T-helper 17 cell (primary cell): ENCODE measurements at regions not wholly inside any gene's neighbourhood (a gene's known extent, or its start where the extent isn't known, plus 50 kb on each side); places are given as distances from the start of the nearest gene placed in this dataset.
"Not testable (repeated sequence)": the region's sequence is repeated elsewhere in the genome, so short reads cannot be mapped to it uniquely, and the experiment has no call there.

Experiments
- ATAC-seq: fragments of 150-1000 bp; cut with Tn5 transposase; 2 replicates; pipeline ENCODE4 v1.10.0; 2021; ENCODE audit warnings: mild to moderate bottlenecking, moderate library complexity
- DNase-seq, 3 donors: peaks; one replicate each; pipeline versions ENCODE4 v3.0.0 to v3.0.0-alpha.2; 2020 to 2021
- H3K9me3 ChIP-seq: one replicate; pipeline ENCODE4 v1.7.0; 2013; ENCODE audit warnings: low read length, mild to moderate bottlenecking; ENCODE audit not compliant: control insufficient read depth, poor library complexity, severe bottlenecking
- H3K27ac Mint-ChIP-seq: one replicate; pipeline ENCODE4 v1.8.0; 2022; ENCODE audit warnings: mild to moderate bottlenecking, moderate library complexity, mixed read lengths
- H3K27me3 Mint-ChIP-seq: one replicate; pipeline ENCODE4 v1.8.0; 2022; ENCODE audit warnings: mixed read lengths
- H3K36me3 Mint-ChIP-seq: one replicate; pipeline ENCODE4 v1.8.0; 2022; ENCODE audit warnings: low read depth, mixed read lengths
- H3K4me1 Mint-ChIP-seq: one replicate; pipeline ENCODE4 v1.8.0; 2022; ENCODE audit warnings: mild to moderate bottlenecking, mixed read lengths
- H3K4me3 Mint-ChIP-seq: one replicate; pipeline ENCODE4 v1.8.0; 2022; ENCODE audit warnings: mild to moderate bottlenecking, moderate library complexity, mixed read lengths

DNA sequence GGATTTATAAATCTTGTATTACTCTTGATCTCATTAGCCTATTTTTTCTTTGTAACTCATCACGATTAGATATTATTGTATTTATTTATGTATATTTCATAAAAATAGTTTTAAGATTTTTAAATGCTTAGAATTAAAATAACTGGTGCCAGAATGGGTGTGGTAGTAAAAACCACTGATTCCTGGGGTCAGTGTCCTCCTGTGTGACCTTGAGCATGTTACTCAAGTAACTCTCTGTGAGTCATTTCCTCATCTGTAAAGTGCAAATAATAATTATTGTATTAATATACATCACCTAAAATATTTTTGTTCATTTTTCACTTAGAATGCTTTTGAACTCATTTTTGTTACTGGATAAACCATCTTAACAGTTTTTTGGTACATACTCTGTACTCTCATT, 91.3 kb upstream of the TMEM229A start:
- DNase-seq (no peak), ATAC-seq (no peak)
- no peaks in the 10 kb centered on the region for H3K27me3 Mint-ChIP-seq
- H3K4me1 Mint-ChIP-seq, result no peaks in the 10 kb centered on the region
- no peak overlapping the region for H3K27ac Mint-ChIP-seq
- no peaks in the 10 kb centered on the region for H3K36me3 Mint-ChIP-seq
- no peaks in the 10 kb centered on the region for H3K9me3 ChIP-seq
- no peak overlapping the region for H3K4me3 Mint-ChIP-seq

DNA sequence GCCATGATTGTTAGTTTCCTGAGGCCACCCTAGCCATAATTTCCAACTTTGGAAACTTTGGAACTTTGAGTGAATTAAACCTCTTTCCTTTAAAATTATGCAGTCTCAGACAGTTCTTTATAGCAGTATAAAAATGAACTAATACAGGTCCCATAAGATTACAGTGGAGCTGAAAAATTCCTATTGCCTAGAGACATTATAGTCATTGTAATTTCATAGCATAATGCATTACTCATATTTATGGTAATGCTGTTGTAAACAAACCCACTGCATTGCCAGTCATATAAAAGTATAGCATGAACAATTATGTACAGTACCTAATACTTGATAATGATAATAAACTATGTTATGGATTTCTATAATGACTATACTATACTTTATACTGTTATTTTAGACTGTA, 88.0 kb upstream of the TMEM229A start:
- Mint-ChIP-seq H3K27me3 (no peaks in the 10 kb centered on the region), H3K4me3 (no peak overlapping the region), H3K27ac (no peak overlapping the region), H3K36me3 (no peaks in the 10 kb centered on the region), H3K4me1 (no peaks in the 10 kb centered on the region)
- H3K9me3 ChIP-seq, result no peaks in the 10 kb centered on the region
- ATAC-seq (no peak), DNase-seq (no peak)

DNA sequence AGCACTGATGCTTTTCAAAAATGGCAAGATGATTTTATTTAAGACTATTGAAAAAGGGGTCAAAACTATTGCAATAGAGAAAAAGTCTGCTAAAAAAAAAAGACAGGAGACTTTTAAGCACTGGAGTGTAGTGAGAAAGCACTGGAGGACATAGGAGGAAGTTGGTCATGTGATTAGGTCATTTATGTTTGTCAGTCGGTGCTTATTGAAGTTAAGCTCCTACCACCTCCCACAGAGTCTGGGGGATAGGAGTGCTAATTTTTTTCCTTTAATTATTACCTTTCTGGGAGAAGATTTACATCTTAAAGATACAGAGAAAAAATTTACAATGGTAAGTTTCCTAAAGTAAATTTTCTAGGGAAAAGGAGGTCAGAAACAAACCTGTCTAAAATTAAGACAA, 80.2 kb upstream of the TMEM229A start:
- H3K9me3 ChIP-seq, result no peaks in the 10 kb centered on the region
- Mint-ChIP-seq H3K4me1 (no peaks in the 10 kb centered on the region), H3K27ac (no peak overlapping the region), H3K4me3 (no peak overlapping the region), H3K36me3 (no peaks in the 10 kb centered on the region), H3K27me3 (no peaks in the 10 kb centered on the region)
- ATAC-seq (no peak), DNase-seq (no peak)

DNA sequence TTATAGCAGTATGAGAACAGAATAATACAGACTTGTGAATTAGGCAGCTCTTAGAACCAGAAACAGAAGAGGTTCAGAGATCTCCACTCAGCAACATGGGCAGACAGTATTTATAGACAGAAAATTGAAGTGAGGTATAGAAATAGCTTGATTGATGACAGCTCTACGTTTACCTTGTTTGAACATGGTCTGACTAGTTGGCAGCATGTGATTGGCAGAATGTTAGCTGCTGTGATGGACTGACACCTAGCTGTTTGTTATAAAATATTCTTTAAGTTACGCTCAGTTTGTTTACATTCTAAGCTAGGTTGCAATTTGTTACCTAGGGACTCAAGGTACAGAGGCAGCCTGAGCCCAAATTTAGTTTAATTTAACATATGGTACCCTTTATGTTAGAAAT, 73.7 kb upstream of the TMEM229A start:
- H3K27me3 Mint-ChIP-seq, result no peaks in the 10 kb centered on the region
- no peaks in the 10 kb centered on the region for H3K4me1 Mint-ChIP-seq
- no peaks in the 10 kb centered on the region for H3K9me3 ChIP-seq
- H3K27ac Mint-ChIP-seq, result no peak overlapping the region
- DNase-seq (no peak), ATAC-seq (no peak)
- H3K36me3 Mint-ChIP-seq, result no peaks in the 10 kb centered on the region
- H3K4me3 Mint-ChIP-seq, result no peak overlapping the region

DNA sequence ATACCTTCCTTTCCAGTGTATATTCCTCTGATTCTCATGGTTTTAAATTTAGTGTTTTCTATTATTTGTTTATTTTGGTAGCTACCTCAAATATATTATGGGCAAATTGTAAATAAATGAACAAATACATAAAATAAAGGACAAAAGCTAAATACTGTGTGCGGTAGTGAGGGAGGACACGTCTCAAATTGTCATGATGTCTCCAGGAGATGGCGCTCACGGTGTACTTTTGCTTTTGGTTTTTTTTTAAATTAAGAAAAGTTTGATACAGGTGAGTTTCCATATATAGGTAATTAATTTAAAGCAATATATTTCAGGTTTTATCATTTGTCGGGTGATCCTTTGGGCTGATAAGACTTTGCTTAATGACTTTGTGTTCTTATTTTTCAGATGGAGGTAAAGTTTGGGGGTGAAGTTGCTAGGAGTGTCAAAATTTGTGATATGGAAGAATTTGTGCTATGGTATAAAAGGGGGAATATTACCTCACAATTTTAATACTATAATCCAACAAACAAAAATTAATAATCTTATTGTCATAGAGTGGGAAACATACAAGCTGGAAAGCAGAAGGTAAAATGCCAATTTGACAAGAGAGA, 68.4 kb upstream of the TMEM229A start:
- ATAC-seq (no peak), DNase-seq (no peak)
- no peaks in the 10 kb centered on the region for H3K27me3 Mint-ChIP-seq
- H3K27ac Mint-ChIP-seq, result no peak overlapping the region
- no peaks in the 10 kb centered on the region for H3K36me3 Mint-ChIP-seq
- H3K4me1 Mint-ChIP-seq, result no peaks in the 10 kb centered on the region
- H3K4me3 Mint-ChIP-seq, result no peak overlapping the region
- no peaks in the 10 kb centered on the region for H3K9me3 ChIP-seq

DNA sequence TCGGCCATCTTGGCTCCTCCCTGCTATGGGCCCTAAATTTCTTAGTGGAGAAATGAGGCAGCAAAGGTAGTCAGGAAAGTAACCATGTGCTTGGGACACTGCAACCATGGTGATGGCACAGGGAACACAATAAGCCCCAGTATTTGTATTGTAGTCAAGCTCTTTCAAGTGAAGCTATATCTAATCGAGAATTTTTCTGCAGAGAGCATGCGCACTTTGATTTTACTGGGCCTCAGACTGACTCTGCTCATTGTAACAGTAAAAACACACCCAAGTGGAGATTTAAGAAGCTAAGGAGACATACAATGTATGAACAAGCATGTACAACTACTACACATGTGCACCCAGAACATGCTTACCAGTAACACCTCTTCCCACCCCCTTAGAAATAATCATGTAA, 67.3 kb upstream of the TMEM229A start:
- H3K9me3 ChIP-seq, result no peaks in the 10 kb centered on the region
- no peak overlapping the region for H3K27ac Mint-ChIP-seq
- DNase-seq (no peak), ATAC-seq (no peak)
- no peaks in the 10 kb centered on the region for H3K36me3 Mint-ChIP-seq
- H3K4me3 Mint-ChIP-seq, result peak overlapping the region; percentile 65
- no peaks in the 10 kb centered on the region for H3K27me3 Mint-ChIP-seq
- no peaks in the 10 kb centered on the region for H3K4me1 Mint-ChIP-seq

DNA sequence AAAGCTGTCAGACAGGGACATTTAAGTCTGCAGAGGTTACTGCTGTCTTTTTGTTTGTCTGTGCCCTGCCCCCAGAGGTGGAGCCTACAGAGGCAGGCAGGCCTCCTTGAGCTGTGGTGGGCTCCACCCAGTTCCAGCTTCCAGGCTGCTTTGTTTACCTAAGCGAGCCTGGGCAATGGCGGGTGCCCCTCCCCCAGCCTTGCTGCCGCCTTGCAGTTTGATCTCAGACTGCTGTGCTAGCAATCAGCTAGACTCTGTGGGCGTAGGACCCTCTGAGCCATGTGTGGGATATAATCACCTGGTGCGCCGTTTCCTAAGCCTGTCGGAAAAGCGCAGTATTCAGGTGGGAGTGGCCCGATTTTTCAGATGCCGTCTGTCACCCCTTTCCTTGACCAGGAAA, 66.7 kb upstream of the TMEM229A start:
- DNase-seq, H3K27me3 Mint-ChIP-seq, H3K4me3 Mint-ChIP-seq, H3K36me3 Mint-ChIP-seq, ATAC-seq, H3K27ac Mint-ChIP-seq, H3K9me3 ChIP-seq, H3K4me1 Mint-ChIP-seq: not testable (repeated sequence)

DNA sequence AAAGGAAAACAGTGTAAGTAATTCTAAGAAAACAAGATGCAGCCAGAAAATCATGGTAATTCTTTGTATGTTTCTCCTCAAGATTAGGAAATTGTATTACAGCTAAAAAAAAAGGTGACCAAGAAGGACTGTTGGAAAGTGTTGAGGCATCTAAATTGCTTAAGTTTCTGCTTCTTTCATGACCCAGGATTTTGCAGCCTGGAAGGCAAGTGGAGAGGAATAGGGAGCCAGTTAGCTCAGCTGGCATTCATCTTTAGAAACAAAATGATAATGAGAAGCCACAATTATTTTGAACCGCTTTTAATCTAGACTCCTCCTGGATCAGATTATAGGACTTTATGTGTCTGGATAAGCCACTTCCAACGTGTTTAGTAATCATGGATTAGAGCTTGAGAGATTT, 56.8 kb upstream of the TMEM229A start:
- no peak overlapping the region for H3K27ac Mint-ChIP-seq
- DNase-seq (no peak), ATAC-seq (no peak)
- H3K9me3 ChIP-seq, result no peaks in the 10 kb centered on the region
- H3K27me3 Mint-ChIP-seq, result no peaks in the 10 kb centered on the region
- no peaks in the 10 kb centered on the region for H3K4me1 Mint-ChIP-seq
- no peaks in the 10 kb centered on the region for H3K36me3 Mint-ChIP-seq
- H3K4me3 Mint-ChIP-seq, result no peak overlapping the region

DNA sequence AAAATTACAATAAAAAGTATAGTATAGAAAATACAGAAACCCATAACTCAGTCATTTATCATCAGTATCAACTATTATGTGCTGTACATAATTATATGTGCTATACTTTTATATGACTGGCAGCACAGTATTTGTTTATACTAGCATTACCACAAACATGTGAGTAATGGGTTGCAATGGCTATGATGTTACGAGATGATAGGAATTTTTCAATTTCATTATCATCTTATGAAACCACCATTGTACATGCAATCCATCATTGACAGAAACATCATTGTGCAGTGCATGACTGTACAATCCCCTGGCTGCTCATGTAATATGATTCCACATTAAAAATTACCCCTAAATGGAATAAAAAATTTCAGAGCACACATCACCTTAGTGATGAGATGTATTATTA, 55.7 kb upstream of the TMEM229A start:
- DNase-seq (no peak), ATAC-seq (no peak)
- no peaks in the 10 kb centered on the region for H3K9me3 ChIP-seq
- no peak overlapping the region for H3K4me3 Mint-ChIP-seq
- no peaks in the 10 kb centered on the region for H3K27me3 Mint-ChIP-seq
- no peaks in the 10 kb centered on the region for H3K4me1 Mint-ChIP-seq
- no peak overlapping the region for H3K27ac Mint-ChIP-seq
- H3K36me3 Mint-ChIP-seq, result no peaks in the 10 kb centered on the region

DNA sequence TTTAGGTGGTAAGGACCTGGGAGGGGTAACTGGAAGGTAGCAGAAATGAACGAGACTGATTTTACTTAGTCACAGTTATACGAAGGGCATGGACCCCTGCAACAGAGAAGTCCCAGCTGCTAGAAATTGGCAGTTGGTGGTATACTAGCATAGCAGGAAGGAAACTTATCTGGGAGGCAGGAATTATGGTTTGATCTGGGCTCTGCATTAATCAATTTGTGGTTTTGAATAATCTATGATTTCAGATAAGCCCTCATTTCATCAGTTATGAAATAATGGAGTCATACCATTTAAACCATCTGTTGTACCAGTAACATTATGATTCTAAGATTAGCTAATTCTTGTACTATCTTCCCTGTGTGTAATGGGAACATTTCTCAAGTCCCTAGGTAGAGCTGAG, 54.0 kb upstream of the TMEM229A start:
- Mint-ChIP-seq H3K27me3 (no peaks in the 10 kb centered on the region), H3K27ac (no peak overlapping the region), H3K36me3 (no peaks in the 10 kb centered on the region), H3K4me3 (no peak overlapping the region), H3K4me1 (no peaks in the 10 kb centered on the region)
- DNase-seq (no peak), ATAC-seq (no peak)
- H3K9me3 ChIP-seq, result no peaks in the 10 kb centered on the region

DNA sequence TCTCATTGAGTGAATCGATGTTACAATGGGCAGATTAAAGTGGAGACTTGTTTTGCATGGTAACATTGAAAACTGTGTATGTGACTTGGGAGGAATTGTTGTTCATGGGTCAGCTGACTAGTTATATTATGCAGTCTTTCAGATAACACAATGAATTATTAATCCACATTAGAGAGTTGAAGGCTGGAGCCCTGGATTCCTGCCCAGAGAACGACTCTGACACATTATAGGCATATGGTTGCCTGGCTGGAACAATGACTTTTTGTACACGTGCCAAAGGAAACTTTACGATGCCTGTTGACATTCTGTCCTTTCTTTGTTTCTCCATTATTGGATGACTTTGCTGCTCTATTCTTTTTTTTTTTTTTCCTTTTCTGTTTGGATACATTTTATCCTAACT, 52.3 kb upstream of the TMEM229A start:
- Mint-ChIP-seq H3K27me3 (no peaks in the 10 kb centered on the region), H3K36me3 (no peaks in the 10 kb centered on the region), H3K27ac (no peak overlapping the region), H3K4me3 (no peak overlapping the region), H3K4me1 (no peaks in the 10 kb centered on the region)
- DNase-seq, result no peak
- no peak for ATAC-seq
- H3K9me3 ChIP-seq, result no peaks in the 10 kb centered on the region

DNA sequence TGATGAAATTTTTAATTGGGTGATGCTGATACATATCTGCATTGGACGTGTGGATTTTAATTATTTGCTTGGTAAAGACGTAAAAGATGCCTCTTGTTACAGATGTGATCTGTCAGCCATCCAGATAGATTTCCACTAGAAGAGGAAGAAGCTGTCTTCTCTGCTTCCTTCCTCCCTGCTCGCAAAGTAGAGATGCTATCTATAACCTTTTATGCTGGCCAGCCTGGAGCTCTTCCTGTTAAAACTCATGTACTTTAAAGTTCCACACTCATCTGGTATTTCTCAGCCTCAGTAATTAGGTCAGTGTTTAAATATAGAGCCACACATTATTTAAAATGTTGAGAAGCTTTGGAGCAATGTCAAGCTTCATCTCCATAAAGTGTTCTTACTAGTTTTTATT, 51.2 kb upstream of the TMEM229A start:
- Mint-ChIP-seq H3K27ac (no peak overlapping the region), H3K27me3 (no peaks in the 10 kb centered on the region), H3K4me3 (no peak overlapping the region), H3K36me3 (no peaks in the 10 kb centered on the region), H3K4me1 (no peaks in the 10 kb centered on the region)
- no peaks in the 10 kb centered on the region for H3K9me3 ChIP-seq
- DNase-seq, result no peak
- no peak for ATAC-seq
